Skeletal muscle satellite cell (primary cell): ENCODE measurements at regions not wholly inside any gene's neighbourhood (a gene's known extent, or its start where the extent isn't known, plus 50 kb on each side); places are given as distances from the start of the nearest gene placed in this dataset.

Experiments
- H3K27me3 ChIP-seq: 2 replicates; pipeline ENCODE4 v1.7.0; 2013; ENCODE audit warnings: low read length; ENCODE audit not compliant: control insufficient read depth, insufficient read depth
- H3K36me3 ChIP-seq: 2 replicates; pipeline ENCODE4 v1.7.0; 2013; ENCODE audit warnings: mild to moderate bottlenecking, control low read depth, low read length; ENCODE audit not compliant: insufficient read depth
- H3K4me1 ChIP-seq: 2 replicates; pipeline ENCODE4 v1.7.0; 2013; ENCODE audit warnings: low read length; ENCODE audit not compliant: control insufficient read depth, insufficient read depth
- H3K4me2 ChIP-seq: 2 replicates; pipeline ENCODE4 v1.7.0; 2013; ENCODE audit warnings: mild to moderate bottlenecking, low read length
- H3K4me3 ChIP-seq: 2 replicates; pipeline ENCODE4 v1.7.0; 2013; ENCODE audit warnings: low read length
- H3K9ac ChIP-seq: 2 replicates; pipeline ENCODE4 v1.7.0; 2013; ENCODE audit warnings: mild to moderate bottlenecking, low read depth, low read length, moderate library complexity
- H3K9me3 ChIP-seq: replicated peaks from 2 replicates; pipeline ENCODE4 v1.7.0; 2013; ENCODE audit warnings: mild to moderate bottlenecking, control low read depth, low read length

- H3K9ac ChIP-seq, result no peak overlapping the region
- H3K36me3 ChIP-seq, result no peaks in the 10 kb centered on the region
- no peak overlapping the region for H3K4me3 ChIP-seq
- H3K4me2 ChIP-seq, result no peak overlapping the region
- no peaks in the 10 kb centered on the region for H3K27me3 ChIP-seq
- no peaks in the 10 kb centered on the region for H3K9me3 ChIP-seq
- H3K4me1 ChIP-seq, result no peaks in the 10 kb centered on the region
Measured at GRCh38 chr21:16678429-16679160, 834.2 kb upstream of the CXADR start.

- Histone ChIP-seq H3K9ac (no peak overlapping the region), H3K9me3 (no peaks in the 10 kb centered on the region), H3K36me3 (no peaks in the 10 kb centered on the region), H3K27me3 (no peaks in the 10 kb centered on the region), H3K4me1 (no peaks in the 10 kb centered on the region), H3K4me2 (no peak overlapping the region), H3K4me3 (no peak overlapping the region)
Measured at GRCh38 chr21:16695074-16695473, 817.8 kb upstream of the CXADR start.

GRCh38 chr21:16707274-16707673 is 805.6 kb upstream of the CXADR start:
- peaks cover 10% of the 10 kb centered on the region for H3K4me1 ChIP-seq
- H3K9me3 ChIP-seq, result no peaks in the 10 kb centered on the region

DNA sequence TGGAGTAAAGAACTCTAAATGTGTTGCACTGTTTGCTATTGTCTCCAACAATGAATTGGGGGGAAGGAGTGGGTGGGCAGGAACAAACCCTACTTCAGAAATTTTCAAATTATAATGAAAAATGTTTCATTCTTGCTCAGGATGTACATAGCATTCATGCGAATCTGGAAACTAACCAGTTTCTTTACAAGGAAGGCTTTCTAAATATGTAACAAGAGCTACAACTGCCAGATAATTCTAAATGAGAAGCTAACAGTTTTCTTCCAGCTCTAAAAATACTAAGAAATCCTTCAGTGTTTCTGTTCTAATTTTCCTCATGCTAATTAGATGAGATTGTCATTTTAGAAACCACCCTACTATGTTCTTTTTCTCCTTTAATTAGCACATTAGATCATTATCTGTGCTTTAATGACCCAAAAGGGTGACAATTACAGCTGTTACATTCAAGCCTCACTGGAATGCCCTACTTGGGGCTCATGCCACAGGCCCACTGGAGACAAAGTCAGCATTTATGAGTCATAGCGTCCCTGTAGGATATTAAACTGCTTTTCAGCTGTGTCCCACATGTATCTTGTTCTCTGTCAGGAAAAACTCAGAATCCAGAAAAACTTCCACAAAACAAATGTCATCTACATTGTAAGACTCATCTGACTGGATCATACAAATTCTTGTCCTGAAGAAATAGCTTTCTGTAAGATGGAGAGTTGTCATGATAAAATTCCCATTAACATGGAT is 804.6 kb upstream of the CXADR start:
- H3K27me3 ChIP-seq, result no peaks in the 10 kb centered on the region
- H3K9me3 ChIP-seq, result no peaks in the 10 kb centered on the region
- no peaks in the 10 kb centered on the region for H3K36me3 ChIP-seq
- H3K4me2 ChIP-seq, result no peak overlapping the region
- no peak overlapping the region for H3K9ac ChIP-seq
- H3K4me1 ChIP-seq, result peaks cover 14% of the 10 kb centered on the region
- no peak overlapping the region for H3K4me3 ChIP-seq

More at GRCh38 chr21:16707274-16707673, 805.6 kb upstream of the CXADR start:
- H3K4me2 ChIP-seq, result no peak overlapping the region
- H3K27me3 ChIP-seq, result no peaks in the 10 kb centered on the region
- no peaks in the 10 kb centered on the region for H3K36me3 ChIP-seq
- H3K4me3 ChIP-seq, result no peak overlapping the region
- H3K9ac ChIP-seq, result no peak overlapping the region

GRCh38 chr21:16709866-16710550 is 802.8 kb upstream of the CXADR start:
- Histone ChIP-seq H3K9me3 (no peaks in the 10 kb centered on the region), H3K9ac (no peak overlapping the region), H3K4me2 (no peak overlapping the region), H3K4me1 (peaks cover 19% of the 10 kb centered on the region), H3K27me3 (no peaks in the 10 kb centered on the region), H3K36me3 (no peaks in the 10 kb centered on the region), H3K4me3 (no peak overlapping the region)

DNA sequence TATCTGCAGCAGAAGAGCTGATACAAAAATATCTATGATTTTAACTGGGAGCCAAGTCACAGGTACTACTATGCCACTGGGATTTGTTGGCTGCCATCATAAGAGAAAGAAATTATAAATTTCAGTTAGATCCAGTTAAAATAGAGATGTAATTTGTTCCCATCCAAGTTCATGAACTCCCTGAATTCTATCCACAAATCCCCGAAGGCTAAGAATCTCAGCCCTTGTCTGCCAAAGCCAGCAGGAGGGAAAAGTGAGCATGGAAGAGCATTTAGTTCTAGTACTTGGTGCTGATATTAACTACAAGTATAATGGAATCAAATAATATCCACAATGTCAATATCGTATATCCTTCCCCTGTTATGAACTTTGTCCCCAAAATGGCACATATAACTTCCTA is 801.1 kb upstream of the CXADR start:
- Histone ChIP-seq H3K36me3 (no peaks in the 10 kb centered on the region), H3K27me3 (no peaks in the 10 kb centered on the region), H3K9me3 (no peaks in the 10 kb centered on the region), H3K4me3 (no peak overlapping the region), H3K9ac (no peak overlapping the region), H3K4me1 (peaks cover 19% of the 10 kb centered on the region), H3K4me2 (no peak overlapping the region)

GRCh38 chr21:16713331-16714117 is 799.3 kb upstream of the CXADR start:
- Histone ChIP-seq H3K9ac (no peak overlapping the region), H3K4me2 (peak overlapping the region; percentile 1), H3K4me1 (peaks cover 19% of the 10 kb centered on the region), H3K27me3 (no peaks in the 10 kb centered on the region), H3K4me3 (no peak overlapping the region), H3K9me3 (no peaks in the 10 kb centered on the region), H3K36me3 (no peaks in the 10 kb centered on the region)

- Histone ChIP-seq H3K4me1 (no peaks in the 10 kb centered on the region), H3K9ac (no peak overlapping the region), H3K4me2 (no peak overlapping the region), H3K27me3 (no peaks in the 10 kb centered on the region), H3K4me3 (no peak overlapping the region), H3K36me3 (no peaks in the 10 kb centered on the region), H3K9me3 (no peaks in the 10 kb centered on the region)
Measured at GRCh38 chr21:16740511-16740910, 772.3 kb upstream of the CXADR start.

DNA sequence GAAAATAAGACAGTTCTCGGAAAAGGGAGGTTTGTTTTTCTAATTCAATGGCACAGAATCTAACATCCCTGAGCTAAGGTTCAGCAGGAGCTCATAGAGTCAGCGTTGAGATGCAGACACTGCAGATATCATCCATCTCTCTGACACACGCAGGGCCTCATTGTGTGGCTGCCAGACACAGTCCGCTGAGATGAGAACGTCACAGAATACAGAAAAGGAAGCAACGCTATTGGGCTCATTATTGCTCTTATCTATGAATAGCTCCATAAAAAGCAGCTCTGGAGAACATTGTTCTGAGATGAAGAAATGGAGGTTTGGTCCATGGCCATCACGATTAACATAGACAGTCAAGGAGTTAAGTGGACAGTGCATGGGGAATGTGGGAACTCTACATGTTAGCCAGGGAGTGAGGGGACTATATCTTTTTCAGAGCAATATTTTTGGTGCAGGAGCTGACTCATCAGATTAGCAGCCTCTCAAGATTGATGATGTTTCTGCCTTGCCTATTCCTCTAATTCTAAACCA is 771.6 kb upstream of the CXADR start:
- Histone ChIP-seq H3K27me3 (no peaks in the 10 kb centered on the region), H3K9ac (no peak overlapping the region), H3K4me2 (no peak overlapping the region), H3K9me3 (no peaks in the 10 kb centered on the region), H3K4me1 (no peaks in the 10 kb centered on the region), H3K4me3 (no peak overlapping the region), H3K36me3 (no peaks in the 10 kb centered on the region)

GRCh38 chr21:16742131-16742641 is 770.7 kb upstream of the CXADR start:
- Histone ChIP-seq H3K9ac (no peak overlapping the region), H3K9me3 (no peaks in the 10 kb centered on the region), H3K4me2 (no peak overlapping the region), H3K4me1 (no peaks in the 10 kb centered on the region), H3K36me3 (no peaks in the 10 kb centered on the region), H3K4me3 (no peak overlapping the region), H3K27me3 (no peaks in the 10 kb centered on the region)

GRCh38 chr21:16742741-16743140 is 770.1 kb upstream of the CXADR start:
- Histone ChIP-seq H3K36me3 (no peaks in the 10 kb centered on the region), H3K4me3 (no peak overlapping the region), H3K9ac (no peak overlapping the region), H3K4me2 (no peak overlapping the region), H3K4me1 (no peaks in the 10 kb centered on the region), H3K9me3 (no peaks in the 10 kb centered on the region), H3K27me3 (no peaks in the 10 kb centered on the region)
